Germinal center (tissue), 1 donor: ENCODE measurements at regions not wholly inside any gene's neighbourhood (a gene's known extent, or its start where the extent isn't known, plus 50 kb on each side); places are given as distances from the start of the nearest gene placed in this dataset.

Source experiments
- DNase-seq: peaks from one replicate; pipeline ENCODE4 v3.0.0; 2012; ENCODE audit warnings: mixed read lengths, low spot score

DNA sequence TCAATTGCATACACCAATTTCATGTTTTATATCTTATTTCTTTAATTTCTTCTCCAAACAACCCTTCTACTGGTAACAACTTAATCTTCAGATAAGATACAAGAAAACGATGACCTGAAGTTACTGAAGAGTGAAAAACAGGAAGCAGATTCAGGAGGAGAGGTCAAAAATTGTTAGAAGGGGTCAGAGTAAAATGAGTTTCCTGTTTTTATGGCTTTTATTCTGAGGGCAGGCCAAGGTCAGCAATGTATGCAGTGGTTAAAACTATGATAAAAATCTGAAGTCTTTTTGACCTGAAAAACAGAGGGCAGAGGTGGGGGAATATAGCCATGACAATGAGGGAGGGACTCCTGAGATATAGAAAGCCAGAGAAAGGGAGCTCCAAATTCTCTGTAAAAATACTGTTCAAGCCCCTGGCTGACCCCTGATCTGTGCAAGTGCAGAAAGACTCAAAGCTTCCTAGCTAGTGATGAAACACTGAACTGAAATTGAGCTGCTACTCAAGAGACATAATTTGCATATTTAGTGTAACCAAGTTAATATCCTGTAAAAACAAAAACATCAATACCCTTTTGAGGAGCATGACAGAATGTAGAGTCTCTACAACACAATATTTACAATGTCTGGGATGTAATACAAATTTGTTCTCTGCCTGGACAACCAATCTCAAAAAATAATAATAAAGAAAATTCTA, 514.3 kb upstream of the SEL1L start:
- DNase-seq = no peak

DNA sequence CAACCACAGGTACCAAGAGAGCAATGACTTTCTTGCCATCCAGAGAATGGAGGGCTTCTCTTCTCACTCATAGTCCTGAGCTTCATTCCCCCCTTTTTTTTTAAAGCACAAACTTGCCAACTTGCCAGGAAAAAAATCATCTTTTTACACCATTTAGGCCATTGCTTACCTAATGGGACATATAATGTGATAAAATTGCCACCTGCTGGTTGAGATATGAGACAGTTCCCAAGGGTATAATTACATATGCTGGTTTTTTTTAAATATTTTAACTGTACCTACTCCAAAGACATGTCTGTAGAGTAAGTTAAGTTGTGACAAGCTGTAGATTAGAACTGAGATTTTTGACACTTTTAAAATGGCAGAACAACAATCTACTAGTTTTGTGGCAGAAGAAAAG, 519.1 kb upstream of the SEL1L start:
- no peak for DNase-seq

DNA sequence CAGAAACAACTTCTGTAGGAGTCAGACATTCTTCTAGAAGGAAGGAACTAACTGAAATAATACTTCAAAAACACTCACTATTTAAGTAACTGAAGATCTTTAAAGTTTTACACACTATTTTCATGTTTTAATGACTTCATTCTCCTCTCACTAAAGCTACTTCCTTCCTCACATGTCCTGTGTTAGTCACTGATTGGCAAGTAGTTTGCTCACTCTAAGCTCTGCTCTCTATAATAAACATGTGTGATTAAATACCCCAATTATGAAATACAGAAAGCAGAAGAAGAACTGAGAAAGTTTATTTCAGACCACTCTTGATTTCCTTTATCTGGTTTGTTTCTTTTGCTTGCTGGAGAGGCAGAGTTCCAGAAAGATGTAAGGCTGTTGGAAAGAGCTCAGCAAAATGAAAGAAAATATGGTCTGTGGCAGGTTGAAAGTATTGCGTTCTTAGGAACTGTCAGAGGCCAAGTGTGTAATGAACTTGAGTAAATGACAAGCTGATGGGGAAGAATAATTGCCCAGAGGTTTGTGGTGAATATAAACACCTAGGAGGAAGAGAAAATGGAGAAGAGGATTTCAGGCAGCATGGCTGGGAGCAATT, 522.0 kb upstream of the SEL1L start:
- no peak for DNase-seq

DNA sequence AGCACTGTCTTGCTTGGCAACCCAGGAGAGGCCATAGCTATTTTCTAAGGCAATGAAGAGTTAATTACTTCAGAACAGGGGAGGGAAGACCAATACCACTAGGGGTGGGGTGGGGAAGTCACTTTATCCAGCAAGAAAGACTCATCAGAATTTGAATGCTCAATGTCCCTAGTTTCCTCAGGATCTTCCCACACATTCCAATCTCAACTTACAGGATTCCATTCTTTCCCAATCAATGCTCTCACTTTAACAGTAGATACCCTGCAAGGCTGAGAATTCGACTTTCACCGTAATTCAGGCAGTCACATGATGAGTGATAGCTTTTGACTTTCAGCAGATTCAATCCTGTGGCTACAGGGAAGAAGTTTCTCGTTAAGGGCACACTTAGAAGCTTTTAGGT, 526.6 kb upstream of the SEL1L start:
- no peak for DNase-seq

DNA sequence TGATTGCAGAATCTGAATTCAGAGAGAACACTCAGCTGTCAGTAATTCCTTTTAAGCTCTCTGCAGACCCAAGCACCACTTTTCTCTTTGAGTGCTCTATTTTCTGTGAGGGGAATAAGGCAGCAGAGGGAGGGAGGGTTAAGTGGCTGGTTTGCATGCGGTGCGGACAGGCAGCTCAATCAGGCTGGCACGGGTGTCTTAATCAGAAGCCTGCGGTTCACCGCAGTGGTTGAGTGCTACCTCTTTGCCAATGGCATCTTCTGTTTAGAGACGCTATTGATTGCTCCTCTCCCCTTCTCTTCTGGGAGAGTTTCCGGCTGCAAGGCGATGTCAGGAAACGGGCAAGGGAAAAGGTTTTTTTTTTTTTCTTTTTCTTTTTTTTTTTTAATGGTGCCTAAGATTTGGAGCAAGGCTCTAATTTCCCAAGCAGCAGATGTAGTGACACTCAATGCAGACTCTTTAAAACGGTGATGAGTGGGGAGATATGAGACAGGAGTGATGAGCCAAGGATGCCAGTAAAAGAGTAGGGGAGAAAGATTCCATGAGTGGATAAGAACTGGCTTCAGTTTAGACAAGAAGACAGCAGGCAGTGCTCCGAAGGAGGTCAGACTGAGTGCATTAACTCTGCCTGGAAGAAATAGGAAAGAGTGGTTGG, 533.7 kb upstream of the SEL1L start:
- no peak for DNase-seq

DNA sequence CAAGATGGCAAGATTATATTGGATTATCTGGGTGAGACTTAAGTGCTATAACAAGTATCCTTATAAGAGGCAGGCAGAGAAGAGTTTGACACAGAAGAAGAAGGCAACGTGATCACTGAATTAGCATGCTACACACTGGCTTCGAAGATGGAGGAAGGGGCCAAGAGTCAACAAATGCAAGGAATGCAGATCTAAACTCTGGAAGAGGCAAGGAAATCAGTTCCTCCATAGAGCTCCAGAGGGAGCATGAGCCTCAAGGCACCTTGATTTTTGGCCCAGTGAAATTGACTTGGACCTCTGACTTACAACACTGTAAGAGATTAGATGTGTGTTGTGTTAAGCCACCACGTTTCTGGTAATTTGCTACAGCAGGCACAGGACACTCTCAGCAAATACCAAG, 536.4 kb upstream of the SEL1L start:
- DNase-seq = no peak

DNA sequence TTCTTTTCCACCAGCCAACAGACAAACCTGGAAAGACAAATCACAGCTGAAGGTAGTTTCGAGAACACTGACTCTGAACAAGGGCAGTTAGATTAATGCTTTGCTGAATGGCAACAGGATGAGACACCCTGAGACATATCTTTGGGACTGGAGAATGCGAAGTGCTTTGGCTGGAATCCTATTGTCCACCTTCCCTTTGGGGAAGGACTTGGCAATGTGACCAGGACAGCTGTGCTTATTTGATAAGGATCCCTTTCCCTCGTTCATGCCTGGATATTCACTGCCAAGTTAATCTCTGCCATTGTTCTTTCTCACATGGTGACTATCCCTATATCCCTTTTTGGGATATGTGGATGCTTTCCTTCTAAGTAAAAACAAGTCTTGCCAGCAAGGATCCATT, 537.1 kb upstream of the SEL1L start:
- DNase-seq = no peak

DNA sequence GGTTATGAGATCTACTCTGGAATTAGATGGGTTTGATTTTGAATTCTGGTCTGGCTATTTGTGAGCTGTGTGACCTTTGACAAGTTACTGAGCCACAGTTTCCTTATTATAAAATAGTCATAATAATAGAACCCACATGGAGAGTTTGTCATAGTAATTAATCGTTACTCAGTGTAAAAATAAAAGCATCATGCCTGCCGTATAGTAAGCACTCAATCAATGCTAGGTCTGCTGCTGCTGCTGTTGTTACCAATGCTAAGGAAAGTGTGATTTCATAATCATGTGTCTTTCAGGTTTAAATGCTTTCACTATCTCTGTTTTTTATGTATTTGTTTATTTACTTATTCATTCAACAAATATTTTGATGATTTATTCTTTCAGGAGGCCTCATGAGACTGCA, 539.9 kb upstream of the SEL1L start:
- no peak for DNase-seq

DNA sequence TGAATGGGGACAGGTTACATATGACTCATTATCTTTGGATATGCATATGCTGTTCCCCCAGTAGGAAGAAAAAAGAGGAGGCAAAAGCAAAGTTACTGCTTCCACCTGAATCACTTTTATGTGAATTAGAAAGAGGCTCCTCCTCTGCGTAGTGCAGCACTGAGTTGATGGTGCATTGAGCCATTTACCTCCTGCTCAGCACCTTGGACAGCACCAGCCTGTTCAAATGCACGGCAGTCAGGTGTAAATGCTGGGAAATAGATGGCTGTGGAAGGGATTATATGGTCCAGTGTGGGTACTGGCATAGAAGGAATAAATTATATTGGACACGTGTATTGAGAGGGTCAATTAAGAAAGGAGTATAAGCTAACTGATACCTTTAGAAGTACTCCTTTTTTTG, 541.9 kb upstream of the SEL1L start:
- no peak for DNase-seq

DNA sequence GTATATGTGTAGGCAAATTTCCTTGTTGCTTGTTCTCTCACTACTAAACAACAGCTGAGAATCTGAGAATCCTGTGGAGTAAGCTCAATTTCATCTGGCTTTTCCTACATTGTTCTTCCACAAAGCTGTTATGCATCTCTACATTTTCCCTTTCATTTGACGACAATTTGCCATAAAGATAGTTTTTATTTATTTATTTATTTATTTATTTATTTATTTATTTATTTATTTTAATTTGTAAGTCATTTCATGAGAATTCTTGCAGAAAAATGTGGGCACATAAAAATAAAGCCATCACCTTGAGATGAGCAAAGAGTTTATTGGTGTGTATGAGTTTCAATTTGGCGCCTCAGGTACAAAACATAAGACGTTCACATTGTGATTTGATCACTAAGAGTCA, 545.9 kb upstream of the SEL1L start:
- DNase-seq = no peak

DNA sequence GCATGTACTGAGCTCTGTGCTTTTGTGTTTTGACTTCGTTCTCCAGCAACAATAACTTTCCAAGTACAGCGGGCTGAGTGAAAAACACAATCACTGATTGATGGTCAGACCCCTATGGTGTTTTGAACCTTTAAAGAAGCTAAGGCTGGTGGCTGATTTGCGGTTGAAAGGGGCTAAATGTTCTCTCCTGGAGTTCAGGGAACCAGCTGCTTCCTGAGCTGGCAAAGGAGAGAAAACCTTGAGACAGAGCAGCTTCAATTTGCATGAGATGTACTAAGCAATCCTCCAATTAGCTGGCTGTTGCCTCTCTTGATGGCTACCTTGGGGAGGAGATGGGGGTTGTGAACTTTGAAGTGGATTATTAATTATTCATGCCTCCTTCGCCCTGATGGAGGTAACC, 546.7 kb upstream of the SEL1L start:
- no peak for DNase-seq

DNA sequence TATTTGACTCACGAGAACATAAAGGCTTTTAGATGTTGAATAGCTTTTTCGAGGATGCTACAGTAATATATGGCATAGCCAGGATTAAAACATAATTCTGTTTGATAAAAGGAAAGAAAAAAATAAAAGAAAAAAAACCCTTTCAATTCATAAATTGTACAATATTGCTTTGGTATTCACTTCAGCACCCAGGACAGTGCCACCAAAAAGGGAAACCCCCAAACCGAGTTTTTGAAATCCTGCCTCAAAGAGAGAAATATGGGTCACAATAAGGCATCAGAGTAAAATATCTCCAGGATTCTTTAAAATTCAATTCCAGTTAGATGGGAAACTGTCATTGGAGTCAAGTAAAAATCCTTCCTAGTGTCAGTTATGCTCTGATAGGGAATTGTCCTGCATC, 551.2 kb upstream of the SEL1L start:
- DNase-seq = no peak

DNA sequence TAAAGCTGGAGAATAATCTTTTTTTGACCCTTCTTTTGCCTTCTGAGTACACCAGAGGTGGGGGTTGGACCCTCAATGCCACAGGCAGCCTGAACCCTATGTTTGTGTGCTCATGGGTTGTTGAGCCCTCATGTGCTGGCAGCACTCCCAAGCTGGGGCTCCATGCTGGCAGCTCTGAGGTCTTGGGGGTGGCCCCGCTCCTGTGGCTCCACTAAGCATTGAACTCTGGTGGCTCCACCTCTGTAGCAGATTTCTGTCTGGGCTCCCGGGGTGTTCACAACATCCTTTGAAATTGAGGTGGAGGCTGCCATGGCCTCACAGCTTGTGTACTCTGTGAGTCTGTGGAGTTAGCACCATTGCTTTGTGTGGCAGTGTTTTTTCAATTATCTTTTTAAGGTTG, 557.4 kb upstream of the SEL1L start:
- DNase-seq = no peak

DNA sequence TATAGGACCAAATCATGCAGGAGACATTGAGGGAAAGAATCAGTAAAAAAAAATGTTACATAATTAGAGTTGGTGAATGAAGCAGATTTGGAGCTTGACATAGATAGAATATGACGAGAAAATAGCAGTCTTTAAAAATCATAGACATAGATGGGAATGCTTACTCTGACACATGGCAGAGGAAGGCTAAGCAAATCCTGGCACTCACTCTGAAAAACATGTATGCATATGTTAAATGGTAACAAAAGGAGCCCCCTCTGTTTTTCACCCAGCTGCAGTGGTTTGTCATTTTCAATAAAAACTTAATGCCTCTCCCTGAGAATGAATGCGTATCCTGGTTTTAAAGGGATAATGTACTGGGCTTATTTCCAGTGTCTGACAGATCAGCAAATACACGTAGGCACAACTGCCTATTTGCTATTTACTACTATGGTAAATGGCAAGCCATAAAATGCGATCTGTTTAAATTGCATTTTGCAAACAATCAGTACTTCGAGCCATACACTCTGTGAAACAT, 561.2 kb upstream of the SEL1L start:
- DNase-seq = no peak

DNA sequence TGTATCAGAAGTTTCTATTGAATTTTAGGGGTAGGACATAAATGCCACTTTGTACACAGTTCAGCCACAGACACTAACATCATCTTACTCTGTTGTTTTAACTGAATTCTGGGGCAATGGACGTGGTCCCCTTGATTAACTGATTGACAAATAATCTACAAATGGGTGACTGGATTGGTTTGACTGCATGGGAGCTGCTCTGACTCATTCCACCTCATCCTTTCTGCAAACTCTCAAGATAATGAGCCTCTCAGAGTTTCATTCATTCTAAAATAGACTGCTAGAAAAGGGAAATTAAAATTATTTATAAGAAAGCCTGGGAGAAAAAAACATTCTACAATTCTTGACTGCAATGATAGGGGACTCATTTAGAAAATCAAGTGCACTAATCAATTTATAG, 570.4 kb upstream of the SEL1L start:
- DNase-seq = no peak

DNA sequence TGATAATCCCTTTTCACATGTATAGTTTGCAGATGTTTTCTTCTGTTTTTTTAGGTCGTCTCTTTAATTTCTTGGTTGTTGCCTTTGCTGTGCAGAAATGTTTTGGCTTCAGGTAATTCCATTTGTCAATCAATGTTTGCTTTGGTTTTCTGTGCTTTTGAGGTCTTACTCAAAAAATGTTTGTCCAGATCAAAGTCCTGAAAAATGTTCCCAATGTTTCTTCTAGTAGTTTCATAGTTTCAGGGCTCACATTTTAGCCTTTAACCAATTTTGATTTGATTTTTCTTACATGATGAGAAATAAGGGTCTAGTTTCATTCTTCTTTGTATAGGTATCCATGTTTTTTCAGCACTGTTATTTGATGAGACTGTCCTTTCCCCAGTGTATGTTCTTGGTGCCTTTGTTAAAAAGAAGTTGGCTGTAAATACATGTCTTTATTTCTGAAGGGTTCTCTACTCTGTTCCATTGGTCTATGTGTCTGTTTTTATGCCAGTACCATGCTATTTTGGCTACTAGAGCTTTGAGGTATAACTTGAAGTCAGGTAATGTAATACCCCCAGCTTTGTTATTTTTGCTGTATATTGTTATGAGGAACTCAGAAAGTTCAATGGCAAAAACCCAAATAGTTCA, 578.7 kb upstream of the SEL1L start:
- no peak for DNase-seq

DNA sequence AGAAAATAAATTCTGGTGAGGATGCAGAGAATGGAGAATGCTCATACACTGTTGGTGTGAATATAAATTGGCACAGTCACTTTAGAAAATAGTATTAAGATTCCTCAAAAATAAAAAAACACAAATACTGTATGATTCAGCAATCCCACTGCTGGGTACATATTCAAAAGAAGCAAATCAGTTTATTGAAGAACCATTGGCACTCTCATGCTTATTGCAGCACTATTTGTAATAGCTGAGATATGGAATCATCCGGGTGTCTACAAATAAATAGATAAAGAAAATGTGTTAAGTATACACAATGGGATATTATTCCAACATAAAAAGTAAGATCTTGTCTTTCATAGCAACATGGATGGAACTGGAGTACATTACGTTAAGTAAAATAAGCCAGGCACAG, 579.4 kb upstream of the SEL1L start:
- DNase-seq = no peak

DNA sequence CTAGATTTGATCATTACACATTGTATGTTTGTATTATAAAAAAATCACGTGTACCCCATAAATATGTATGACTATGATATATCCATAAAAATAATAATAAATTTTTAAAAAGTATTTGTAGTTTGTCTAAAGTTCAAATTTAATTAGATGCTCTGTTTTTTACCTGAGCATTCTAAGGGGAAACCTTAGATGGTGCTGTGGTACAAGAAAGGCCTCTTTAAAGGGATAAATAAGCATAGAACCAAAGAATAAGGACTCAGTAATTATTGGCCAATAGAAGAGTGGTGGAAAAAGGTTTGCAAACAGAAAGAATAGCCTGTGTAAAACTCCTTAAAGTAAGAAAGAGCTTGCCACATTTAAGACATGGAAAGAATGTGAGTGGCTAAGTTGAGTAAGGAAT, 580.1 kb upstream of the SEL1L start:
- DNase-seq = no peak

DNA sequence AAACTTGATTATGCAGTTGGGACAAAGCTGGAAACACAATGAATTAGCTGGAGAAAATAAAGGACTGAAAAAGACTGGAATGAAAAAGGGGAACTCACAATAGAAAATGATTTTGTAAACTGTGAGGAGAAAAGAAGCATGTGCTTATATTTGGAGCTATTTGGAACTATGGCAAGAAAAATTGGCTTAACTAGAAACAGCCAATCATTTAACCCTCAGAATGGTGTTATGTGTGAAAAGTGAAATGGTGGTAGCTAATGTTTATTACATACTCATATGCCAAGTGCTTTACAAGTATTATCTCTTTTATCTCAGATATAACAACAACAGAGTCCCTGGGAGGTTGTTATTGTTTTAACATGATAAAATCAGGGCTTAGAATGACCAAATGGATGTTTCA, 583.1 kb upstream of the SEL1L start:
- no peak for DNase-seq

DNA sequence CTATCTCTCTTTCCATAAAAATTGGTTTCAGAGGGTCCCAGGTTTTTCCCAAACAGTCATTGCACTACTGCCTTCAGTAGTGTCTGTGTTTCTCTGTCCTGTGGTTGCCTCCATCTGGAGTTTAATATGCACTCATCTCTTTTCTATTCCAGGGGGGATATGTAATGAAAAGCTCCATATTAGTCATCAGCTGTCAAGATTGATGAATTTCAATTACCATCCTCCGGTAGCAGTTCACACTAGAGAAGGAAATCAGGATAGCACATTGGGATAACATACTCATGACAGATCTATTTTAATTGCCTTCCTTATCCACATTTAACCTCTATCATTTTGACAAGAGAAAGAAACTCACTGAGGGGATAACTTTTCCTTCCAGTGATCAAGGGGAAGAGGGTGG, 589.0 kb upstream of the SEL1L start:
- no peak for DNase-seq

DNA sequence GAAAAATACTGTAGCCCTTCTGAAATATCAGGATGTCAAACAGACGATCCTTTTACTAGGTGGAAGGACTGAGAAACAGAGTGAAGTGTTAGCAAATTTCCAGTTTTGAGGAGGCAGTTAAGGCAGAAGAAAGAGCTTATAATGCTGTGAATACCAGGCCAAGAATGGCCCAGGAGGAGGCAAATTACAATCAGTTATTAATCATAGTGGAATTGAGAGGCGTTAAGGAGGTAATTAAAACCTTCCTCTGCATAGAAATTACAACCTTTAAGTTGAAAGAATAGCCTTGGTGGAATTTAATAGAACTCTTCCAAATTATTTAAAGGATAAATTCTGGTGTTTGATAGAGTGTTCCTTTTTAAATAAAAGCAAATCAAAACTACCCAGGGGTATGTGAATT, 590.9 kb upstream of the SEL1L start:
- no peak for DNase-seq

DNA sequence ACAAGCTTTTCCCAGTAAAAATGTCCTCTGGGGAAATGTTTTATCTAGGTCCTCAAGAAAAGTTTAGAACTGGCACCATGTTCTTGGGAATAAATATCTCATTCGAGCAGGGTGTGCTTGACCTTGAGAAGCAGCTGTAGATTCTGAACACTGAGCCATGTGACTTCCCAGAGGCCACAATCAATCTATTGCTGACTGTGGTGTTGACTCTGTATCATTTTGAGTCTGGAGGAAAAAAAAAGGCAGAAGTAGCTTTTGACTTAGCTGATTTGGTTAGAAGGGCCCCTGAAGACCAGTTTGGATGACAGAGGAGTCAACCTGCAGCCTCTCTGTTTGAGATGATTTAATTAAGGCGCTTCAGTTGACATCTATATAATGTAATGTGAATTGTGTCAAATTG, 592.4 kb upstream of the SEL1L start:
- no peak for DNase-seq

DNA sequence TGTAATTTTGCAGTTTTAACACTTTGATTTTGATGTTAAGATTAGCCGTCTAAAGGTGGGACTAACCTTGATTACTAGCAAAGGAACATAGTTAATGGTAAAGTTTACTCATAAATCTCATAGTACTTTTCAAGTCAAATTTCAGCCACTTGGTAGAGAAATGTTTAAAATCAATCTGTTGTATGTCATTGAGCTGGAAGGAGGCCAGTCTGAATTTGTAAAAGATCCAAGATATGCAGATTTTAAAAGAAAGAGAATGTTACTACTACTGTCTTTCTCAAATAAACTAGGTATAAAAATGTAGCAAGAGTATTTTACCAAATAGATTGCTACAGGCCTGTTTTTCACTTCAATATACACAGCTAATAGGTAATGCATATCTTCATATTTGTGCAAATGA, 600.8 kb upstream of the SEL1L start:
- no peak for DNase-seq
